Mesenchymal stem cell (in vitro differentiated cells and primary cell): ENCODE measurements at regions not wholly inside any gene's neighbourhood (a gene's known extent, or its start where the extent isn't known, plus 50 kb on each side); places are given as distances from the start of the nearest gene placed in this dataset.
A peak's percentile ranks its signal among the peaks of the same experiment; 100 is the strongest.

Experiments
- DNase-seq: peaks from one replicate; pipeline ENCODE4 v3.0.0-alpha.2; 2013
- H2AFZ ChIP-seq: one replicate; pipeline ENCODE4 v1.6.1; 2013; ENCODE audit warnings: low read depth, mild to moderate bottlenecking, control low read depth, inconsistent platforms, low read length, moderate library complexity
- H2AK5ac ChIP-seq: 2 replicates; pipeline ENCODE4 v1.6.1; 2013; ENCODE audit warnings: low read length, moderate library complexity, mild to moderate bottlenecking, inconsistent platforms; ENCODE audit not compliant: severe bottlenecking
- H2BK120ac ChIP-seq: one replicate; pipeline ENCODE4 v1.6.1; 2013; ENCODE audit warnings: low read depth, mild to moderate bottlenecking, inconsistent platforms, low read length, moderate library complexity
- H2BK12ac ChIP-seq, 2 experiments: one replicate each; pipeline ENCODE4 v1.6.1; 2013; ENCODE audit warnings: inconsistent platforms in 2 of 2, low read length in 2 of 2, mild to moderate bottlenecking in 2 of 2, moderate library complexity in 2 of 2, control low read depth in 1 of 2
- H2BK15ac ChIP-seq: one replicate; pipeline ENCODE4 v1.6.1; 2013; ENCODE audit warnings: mild to moderate bottlenecking, low read depth, inconsistent platforms; ENCODE audit not compliant: poor library complexity, severe bottlenecking
- H2BK5ac ChIP-seq: 2 replicates; pipeline ENCODE4 v1.6.1; 2013; ENCODE audit warnings: low read depth, mild to moderate bottlenecking, low read length, control low read depth, inconsistent platforms; ENCODE audit not compliant: poor library complexity, severe bottlenecking
- H3K14ac ChIP-seq, 2 experiments: one replicate each; pipeline ENCODE4 v1.6.1; 2013; ENCODE audit warnings: inconsistent platforms in 2 of 2, low read length in 2 of 2, control low read depth in 1 of 2, mild to moderate bottlenecking in 1 of 2, moderate library complexity in 1 of 2
- H3K18ac ChIP-seq, 2 experiments: one replicate each; pipeline ENCODE4 v1.6.1; 2013; ENCODE audit warnings: inconsistent platforms in 2 of 2, low read length in 2 of 2, control low read depth in 1 of 2, low read depth in 1 of 2, mild to moderate bottlenecking in 1 of 2
- H3K23ac ChIP-seq, 2 experiments: one replicate each; pipeline ENCODE4 v1.6.1; 2013; ENCODE audit warnings: inconsistent platforms in 2 of 2, low read length in 2 of 2, mild to moderate bottlenecking in 2 of 2, moderate library complexity in 2 of 2, control low read depth in 1 of 2
- H3K27ac ChIP-seq: 2 replicates; pipeline ENCODE4 v1.5.1; 2013; ENCODE audit warnings: mild to moderate bottlenecking, moderate library complexity, low read length, control low read depth, inconsistent platforms; ENCODE audit not compliant: poor library complexity, severe bottlenecking
- H3K27me3 ChIP-seq, 2 experiments: 2 replicates each; pipeline versions ENCODE4 v1.6.1 to v1.7.0; 2013; ENCODE audit warnings: low read length in 2 of 2, mild to moderate bottlenecking in 2 of 2, moderate library complexity in 2 of 2, control low read depth in 1 of 2, inconsistent platforms in 1 of 2; ENCODE audit not compliant: control insufficient read depth in 1 of 2, insufficient read depth in 1 of 2
- H3K36me3 ChIP-seq, 2 experiments: 2 replicates each; pipeline versions ENCODE4 v1.6.1 to v1.7.0; 2013; ENCODE audit warnings: low read length in 2 of 2, control low read depth in 1 of 2, inconsistent platforms in 1 of 2, low read depth in 1 of 2, mild to moderate bottlenecking in 1 of 2; ENCODE audit not compliant: insufficient read depth in 2 of 2, control insufficient read depth in 1 of 2
- H3K4ac ChIP-seq, 2 experiments: one replicate each; pipeline ENCODE4 v1.6.1; 2013; ENCODE audit warnings: inconsistent platforms in 2 of 2, low read length in 2 of 2, mild to moderate bottlenecking in 2 of 2, moderate library complexity in 2 of 2, control low read depth in 1 of 2, low read depth in 1 of 2
- H3K4me1 ChIP-seq: 2 replicates; pipeline ENCODE4 v1.6.1; 2013; ENCODE audit warnings: low read depth, low read length, control low read depth; ENCODE audit not compliant: control insufficient read depth, insufficient read depth
- H3K4me2 ChIP-seq: 2 replicates; pipeline ENCODE4 v1.6.1; 2013; ENCODE audit warnings: low read length, mild to moderate bottlenecking, inconsistent platforms; ENCODE audit not compliant: poor library complexity, severe bottlenecking
- H3K4me3 ChIP-seq, 2 experiments: 2 replicates each; pipeline versions ENCODE4 v1.5.1 to v1.7.0; 2013; ENCODE audit warnings: low read length in 2 of 2, mild to moderate bottlenecking in 2 of 2, control low read depth in 1 of 2, low read depth in 1 of 2; ENCODE audit not compliant: insufficient read depth in 1 of 2
- H3K79me1 ChIP-seq: replicated peaks from 2 replicates; pipeline ENCODE4 v1.6.1; 2013; ENCODE audit warnings: mild to moderate bottlenecking, control low read depth, low read length, inconsistent platforms; ENCODE audit not compliant: poor library complexity, severe bottlenecking
- H3K9ac ChIP-seq: 2 replicates; pipeline ENCODE4 v1.7.0; 2013; ENCODE audit warnings: mild to moderate bottlenecking, low read length, moderate library complexity
- H3K9me3 ChIP-seq: 2 replicates; pipeline ENCODE4 v1.7.0; 2013; ENCODE audit warnings: mild to moderate bottlenecking, low read length; ENCODE audit not compliant: control insufficient read depth
- H4K8ac ChIP-seq: one replicate; pipeline ENCODE4 v1.6.1; 2013; ENCODE audit warnings: inconsistent platforms, mild to moderate bottlenecking, low read length, moderate library complexity
- H4K91ac ChIP-seq: one replicate; pipeline ENCODE4 v1.6.1; 2013; ENCODE audit warnings: mild to moderate bottlenecking, low read length, inconsistent platforms
- WGBS: methylation state at CpG from one replicate; pipeline ENCODE4 v1.1.7; 2013; ENCODE audit warnings: mixed read lengths; 5-methylcytosine and 5-hydroxymethylcytosine counted together

DNA sequence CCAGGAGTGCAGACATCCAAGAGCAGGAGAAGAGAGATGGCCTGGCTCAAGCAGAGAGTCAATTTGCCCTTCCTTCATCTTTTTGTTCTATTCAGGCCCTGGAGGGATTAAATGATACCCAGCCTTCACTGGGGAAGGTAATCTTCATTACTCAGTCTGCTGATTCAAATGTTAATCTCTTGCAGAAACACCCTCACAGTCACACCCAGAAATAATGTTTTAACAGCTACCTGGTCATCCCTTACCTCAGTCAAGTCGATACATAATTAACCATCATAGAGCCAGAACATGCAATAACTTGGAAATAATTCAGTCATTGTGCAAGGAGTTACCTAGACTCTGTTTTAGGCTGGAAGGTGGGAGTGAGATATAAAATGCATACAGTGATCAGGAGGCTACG lies 163.7 kb upstream of the TNP1 start:
- DNase-seq = no peak
- H2BK15ac ChIP-seq = no peak overlapping the region

DNA sequence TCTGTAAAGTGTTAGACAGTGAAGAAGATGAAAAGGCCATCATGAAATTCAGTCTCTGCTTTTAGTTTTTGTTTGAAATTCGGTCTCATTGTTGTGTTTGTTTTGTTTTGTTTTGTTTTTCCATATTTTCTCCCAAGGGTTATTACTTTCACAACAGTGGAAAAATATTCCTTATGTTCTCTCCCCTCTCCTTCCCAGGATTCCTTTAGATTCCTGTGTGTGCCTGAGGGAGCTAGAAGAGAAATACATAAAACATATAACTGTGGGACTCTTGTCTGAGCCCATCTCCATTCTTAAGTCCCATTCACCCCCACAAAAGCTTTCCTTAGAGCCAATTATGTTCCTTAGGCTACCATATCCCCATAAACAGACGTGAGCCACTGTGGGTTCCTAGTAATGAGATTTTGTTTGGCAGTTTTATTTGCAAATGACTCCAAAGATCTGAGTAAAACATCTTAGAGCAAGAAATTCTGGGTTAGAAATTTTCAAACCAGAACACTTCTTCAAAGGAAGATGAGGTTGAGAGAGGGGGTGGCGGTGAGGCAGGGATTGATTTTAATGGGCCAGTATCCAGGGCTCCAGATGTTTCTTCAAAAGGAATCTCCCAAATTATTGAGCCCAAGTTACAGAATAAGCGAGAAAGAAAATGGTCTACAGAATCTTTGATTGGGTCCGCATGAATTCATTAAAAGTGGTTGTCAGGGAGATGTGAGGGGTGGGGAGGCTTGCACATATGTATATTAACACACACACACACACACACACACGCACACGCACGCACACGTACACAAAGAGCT lies 157.8 kb upstream of the TNP1 start:
- Histone ChIP-seq H2BK5ac (no peak overlapping the region), H2BK15ac (no peak overlapping the region), H2AFZ (no peak overlapping the region), H3K4me1 (no peaks in the 10 kb centered on the region), H2BK120ac (no peak overlapping the region), H3K9ac (no peak overlapping the region), H3K79me1 (no peaks in the 10 kb centered on the region), H3K4ac (no peak overlapping the region), H2AK5ac (no peak overlapping the region), H3K14ac (no peak overlapping the region), H3K27me3 (peaks cover 0 to 4% of the 10 kb centered on the region in 2 experiments), H4K91ac (no peak overlapping the region), H3K23ac (no peak overlapping the region), H3K4me2 (no peak overlapping the region), H3K27ac (no peak overlapping the region), H3K9me3 (no peaks in the 10 kb centered on the region), H3K36me3 (no peaks in the 10 kb centered on the region), H4K8ac (no peak overlapping the region), H2BK12ac (no peak overlapping the region), H3K4me3 (no peak overlapping the region), H3K18ac (no peak overlapping the region)
- no peak for DNase-seq
- WGBS = 93% methylated on average over 5 of the region's 9 CpGs

More for the DNA sequence above, 163.7 kb upstream of the TNP1 start:
- Histone ChIP-seq H3K79me1 (no peaks in the 10 kb centered on the region), H2AFZ (no peak overlapping the region), H4K91ac (no peak overlapping the region), H2AK5ac (no peak overlapping the region), H2BK5ac (no peak overlapping the region), H3K23ac (no peak overlapping the region), H2BK120ac (no peak overlapping the region), H3K9ac (no peak overlapping the region), H3K14ac (no peak overlapping the region), H4K8ac (no peak overlapping the region), H3K4me2 (no peak overlapping the region), H3K27me3 (peaks cover 0 to under 1% of the 10 kb centered on the region in 2 experiments), H2BK12ac (no peak overlapping the region), H3K36me3 (no peaks in the 10 kb centered on the region), H3K4me3 (no peak overlapping the region), H3K4ac (no peak overlapping the region), H3K9me3 (peaks cover 4% of the 10 kb centered on the region), H3K27ac (no peak overlapping the region), H3K18ac (no peak overlapping the region), H3K4me1 (no peaks in the 10 kb centered on the region)
- no CpG with 5 or more reads among the region's 2 CpGs for WGBS

DNA sequence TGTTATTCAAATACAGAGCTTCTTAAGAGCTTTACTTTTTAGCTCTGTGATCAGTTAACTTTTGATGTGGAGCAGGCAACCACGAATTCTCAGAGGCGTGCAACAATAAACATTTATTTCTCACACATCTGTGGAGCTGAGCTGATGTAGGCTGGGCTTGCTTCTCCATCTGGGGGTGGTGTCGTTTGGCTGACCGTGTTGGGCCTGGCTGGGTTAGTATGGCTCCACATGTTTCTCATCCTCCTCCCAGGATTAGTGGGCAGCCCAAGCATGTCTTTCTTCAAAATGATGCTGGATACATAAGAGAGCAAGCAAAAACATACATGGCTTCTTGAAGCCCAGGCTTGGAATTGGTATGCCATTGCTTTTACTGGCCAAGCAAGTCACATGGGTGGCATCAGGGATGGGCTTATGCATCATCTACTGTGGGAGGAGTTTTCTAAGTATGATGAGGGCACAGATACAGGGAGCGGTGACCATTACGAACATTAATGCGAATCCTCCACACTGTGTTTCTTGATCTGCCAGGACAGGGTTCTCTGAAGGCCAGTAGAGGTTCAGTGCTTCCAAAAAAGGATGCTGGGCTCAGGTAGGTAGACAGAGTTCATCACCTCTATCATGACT lies 157.0 kb upstream of the TNP1 start:
- WGBS = 95% methylated on average over 6 of the region's 7 CpGs
- H2AFZ ChIP-seq = no peak overlapping the region

DNA sequence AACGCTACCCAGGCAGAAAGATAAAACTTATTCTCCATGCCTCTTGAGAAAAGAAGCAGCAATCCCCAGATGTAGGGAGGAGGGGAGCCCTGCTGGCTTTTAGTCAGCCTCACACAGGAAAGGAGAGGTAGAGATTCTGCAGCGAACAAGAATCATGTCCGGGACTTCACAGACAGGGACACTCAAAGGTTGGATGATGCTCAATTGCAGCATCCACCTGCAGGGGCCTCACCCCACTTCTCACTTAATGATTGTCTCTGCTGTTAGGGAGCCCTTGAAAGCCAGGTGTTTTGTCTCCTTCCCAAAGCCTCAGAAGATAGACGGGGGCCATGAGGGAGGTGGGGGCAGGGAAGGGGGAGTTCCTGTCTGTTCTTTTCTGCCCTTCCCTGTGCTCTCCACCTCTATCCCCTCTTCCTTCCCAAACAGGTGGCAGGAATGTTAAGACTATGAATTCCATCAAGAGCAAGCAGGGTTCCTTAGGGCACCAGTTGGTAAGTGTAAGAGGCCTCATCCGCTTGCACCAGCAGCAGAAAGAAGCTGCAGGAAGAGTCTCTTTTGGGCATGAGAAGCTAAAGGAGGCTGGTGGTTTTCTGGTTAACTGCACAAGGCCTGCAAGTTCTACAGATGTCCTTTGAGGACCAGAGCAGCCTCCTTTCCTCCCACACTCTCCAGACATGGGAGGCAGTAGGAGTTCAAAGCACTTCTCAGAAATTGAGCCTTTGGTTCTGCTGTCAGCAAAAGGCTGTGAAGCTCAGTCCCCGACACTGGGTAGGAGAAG lies 154.7 kb upstream of the TNP1 start:
- peaks cover 0 to 4% of the 10 kb centered on the region in 2 experiments for H3K27me3 ChIP-seq
- H3K4me1 ChIP-seq = no peaks in the 10 kb centered on the region
- H3K9me3 ChIP-seq = no peaks in the 10 kb centered on the region
- H3K23ac ChIP-seq = no peak overlapping the region
- no peaks in the 10 kb centered on the region for H3K79me1 ChIP-seq
- 96% methylated on average over 5 of the region's 6 CpGs for WGBS
- H2AK5ac ChIP-seq = no peak overlapping the region
- H3K9ac ChIP-seq = no peak overlapping the region
- H2BK5ac ChIP-seq = no peak overlapping the region
- H3K36me3 ChIP-seq = no peaks in the 10 kb centered on the region
- no peak overlapping the region for H3K14ac ChIP-seq
- no peak for DNase-seq
- no peak overlapping the region for H3K4me2 ChIP-seq
- H2BK12ac ChIP-seq = no peak overlapping the region
- H3K4ac ChIP-seq = no peak overlapping the region
- H3K27ac ChIP-seq = no peak overlapping the region
- H4K91ac ChIP-seq = no peak overlapping the region
- no peak overlapping the region for H3K4me3 ChIP-seq
- H3K18ac ChIP-seq = no peak overlapping the region
- no peak overlapping the region for H2BK120ac ChIP-seq
- no peak overlapping the region for H2AFZ ChIP-seq
- no peak overlapping the region for H4K8ac ChIP-seq
- no peak overlapping the region for H2BK15ac ChIP-seq

More for the DNA sequence above, 157.0 kb upstream of the TNP1 start:
- H2BK12ac ChIP-seq = no peak overlapping the region
- no peaks in the 10 kb centered on the region for H3K4me1 ChIP-seq
- no peak overlapping the region for H3K4me3 ChIP-seq
- H4K91ac ChIP-seq = no peak overlapping the region
- H4K8ac ChIP-seq = no peak overlapping the region
- no peak overlapping the region for H2BK120ac ChIP-seq
- no peak overlapping the region for H2AK5ac ChIP-seq
- H2BK15ac ChIP-seq = no peak overlapping the region
- no peak overlapping the region for H3K4ac ChIP-seq
- no peak overlapping the region for H3K23ac ChIP-seq
- DNase-seq = no peak
- H3K36me3 ChIP-seq = no peaks in the 10 kb centered on the region
- H3K79me1 ChIP-seq = no peaks in the 10 kb centered on the region
- no peaks in the 10 kb centered on the region for H3K9me3 ChIP-seq
- no peak overlapping the region for H3K9ac ChIP-seq
- no peak overlapping the region for H3K4me2 ChIP-seq
- no peak overlapping the region for H2BK5ac ChIP-seq
- H3K18ac ChIP-seq = peak overlapping the region in 1 of 2 experiments; percentile 21
- no peak overlapping the region for H3K14ac ChIP-seq
- peaks cover 0 to 4% of the 10 kb centered on the region in 2 experiments for H3K27me3 ChIP-seq
- no peak overlapping the region for H3K27ac ChIP-seq
